SU-DHL-6 (cell line): ENCODE measurements at regions not wholly inside any gene's neighbourhood (a gene's known extent, or its start where the extent isn't known, plus 50 kb on each side); places are given as distances from the start of the nearest gene placed in this dataset.

Source experiments
- H2AFZ ChIP-seq: fragments of 200-600 bp; sonication (generic); 2 replicates; pipeline ENCODE4 v1.6.1; 2014; ENCODE audit warnings: low read depth, mild to moderate bottlenecking, moderate library complexity, mixed read lengths, antibody characterized with exemption, low read length; ENCODE audit not compliant: severe bottlenecking
- H3F3A ChIP-seq: fragments of 200-600 bp; shearing (Covaris generic); 2 replicates; pipeline ENCODE4 v1.6.0; 2016; ENCODE audit warnings: antibody characterized with exemption, mild to moderate bottlenecking; ENCODE audit not compliant: insufficient read depth
- H3K27ac ChIP-seq: fragments of 200-600 bp; sonication (generic); 2 replicates; pipeline ENCODE4 v1.5.1; 2016; ENCODE audit warnings: low read depth, mild to moderate bottlenecking, low read length, moderate library complexity, mixed read lengths
- H3K27me3 ChIP-seq: fragments of 200-600 bp; sonication (generic), shearing (Covaris generic); 2 replicates; pipeline ENCODE4 v1.6.0; 2014; ENCODE audit warnings: mild to moderate bottlenecking, low read length
- H3K36me3 ChIP-seq: fragments of 200-600 bp; sonication (generic); 2 replicates; pipeline ENCODE4 v1.6.1; 2014; ENCODE audit warnings: mild to moderate bottlenecking, low read length, mixed read lengths
- H3K4me2 ChIP-seq: fragments of 300-600, 200-600 bp; shearing (Covaris generic), sonication (generic); 2 replicates; pipeline ENCODE4 v1.6.0; 2014; ENCODE audit warnings: low read length, low read depth, mild to moderate bottlenecking; ENCODE audit not compliant: poor library complexity, severe bottlenecking
- H3K4me3 ChIP-seq: fragments of 200-600 bp; sonication (generic); 2 replicates; pipeline ENCODE4 v1.5.1; 2014; ENCODE audit warnings: antibody characterized with exemption, low read length, mild to moderate bottlenecking, mixed read lengths; ENCODE audit not compliant: insufficient read depth, poor library complexity, severe bottlenecking
- H3K79me2 ChIP-seq: fragments of 200-600 bp; sonication (generic); 2 replicates; pipeline ENCODE4 v1.6.1; 2014; ENCODE audit warnings: mild to moderate bottlenecking, low read length, moderate library complexity; ENCODE audit not compliant: insufficient read depth
- H3K9ac ChIP-seq: fragments of 200-600 bp; sonication (generic); 2 replicates; pipeline ENCODE4 v1.7.0; 2014; ENCODE audit warnings: mild to moderate bottlenecking, low read length
- H3K9me2 ChIP-seq: fragments of 200-600 bp; sonication (generic); replicated peaks from 2 replicates; pipeline ENCODE4 v1.6.1; 2014; ENCODE audit warnings: low read length; ENCODE audit not compliant: insufficient read depth
- H3K9me3 ChIP-seq: fragments of 200-600 bp; sonication (generic); 2 replicates; pipeline ENCODE4 v1.6.1; 2014; ENCODE audit warnings: low read length, mixed read lengths; ENCODE audit not compliant: insufficient read depth
- H4K20me1 ChIP-seq: fragments of 200-600 bp; sonication (generic); 2 replicates; pipeline ENCODE4 v1.6.1; 2014; ENCODE audit warnings: low read depth, mild to moderate bottlenecking, antibody characterized with exemption, low read length, moderate library complexity, mixed read lengths
- EZH2phosphoT487 ChIP-seq: fragments of 200-600 bp; sonication (generic), shearing (Covaris generic); conservative IDR thresholded peaks from 2 replicates; pipeline ENCODE4 v1.6.1; 2018; ENCODE audit warnings: mild to moderate bottlenecking, antibody characterized with exemption, low read length, moderate library complexity, mixed read lengths
- TF ChIP-seq, protein P1 (sequence below): fragments of 200-600 bp; sonication (generic); IDR thresholded peaks from one replicate; pipeline ENCODE4 v1.5.1; 2017; ENCODE audit warnings: antibody characterized with exemption, mild to moderate bottlenecking, low read length, moderate library complexity; ENCODE audit not compliant: insufficient read depth, poor library complexity, severe bottlenecking

DNA sequence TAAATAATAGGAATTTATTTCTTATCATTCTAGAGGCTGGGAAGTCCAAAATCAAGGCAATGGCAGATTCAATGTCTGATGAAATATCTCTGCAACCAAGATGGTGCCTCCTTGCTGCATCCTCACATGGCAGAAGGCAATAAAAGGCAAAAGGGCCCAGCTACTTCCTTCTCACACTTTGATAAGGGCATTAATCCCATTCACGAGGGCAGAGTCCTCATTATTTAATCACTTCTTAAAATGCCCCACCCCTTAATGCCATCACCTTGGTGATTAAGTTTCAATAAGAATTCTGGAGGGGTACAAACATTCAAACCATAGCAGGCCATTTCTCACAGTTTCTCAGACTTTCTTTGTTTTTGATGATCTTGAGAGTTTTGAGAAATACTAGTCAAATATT, 145.8 kb upstream of the TSHZ2 start:
- Histone ChIP-seq H3K36me3 (no peaks in the 10 kb centered on the region), H4K20me1 (no peaks in the 10 kb centered on the region), H3F3A (no peaks in the 10 kb centered on the region), H2AFZ (no peak overlapping the region), H3K4me2 (no peak overlapping the region), H3K27me3 (no peaks in the 10 kb centered on the region), H3K9me3 (no peaks in the 10 kb centered on the region), H3K27ac (no peak overlapping the region), H3K4me3 (no peak overlapping the region), H3K79me2 (no peaks in the 10 kb centered on the region), H3K9ac (no peak overlapping the region), H3K9me2 (no peaks in the 10 kb centered on the region)
- TF ChIP-seq EZH2phosphoT487, result no peak
- TF ChIP-seq, protein P1, sequence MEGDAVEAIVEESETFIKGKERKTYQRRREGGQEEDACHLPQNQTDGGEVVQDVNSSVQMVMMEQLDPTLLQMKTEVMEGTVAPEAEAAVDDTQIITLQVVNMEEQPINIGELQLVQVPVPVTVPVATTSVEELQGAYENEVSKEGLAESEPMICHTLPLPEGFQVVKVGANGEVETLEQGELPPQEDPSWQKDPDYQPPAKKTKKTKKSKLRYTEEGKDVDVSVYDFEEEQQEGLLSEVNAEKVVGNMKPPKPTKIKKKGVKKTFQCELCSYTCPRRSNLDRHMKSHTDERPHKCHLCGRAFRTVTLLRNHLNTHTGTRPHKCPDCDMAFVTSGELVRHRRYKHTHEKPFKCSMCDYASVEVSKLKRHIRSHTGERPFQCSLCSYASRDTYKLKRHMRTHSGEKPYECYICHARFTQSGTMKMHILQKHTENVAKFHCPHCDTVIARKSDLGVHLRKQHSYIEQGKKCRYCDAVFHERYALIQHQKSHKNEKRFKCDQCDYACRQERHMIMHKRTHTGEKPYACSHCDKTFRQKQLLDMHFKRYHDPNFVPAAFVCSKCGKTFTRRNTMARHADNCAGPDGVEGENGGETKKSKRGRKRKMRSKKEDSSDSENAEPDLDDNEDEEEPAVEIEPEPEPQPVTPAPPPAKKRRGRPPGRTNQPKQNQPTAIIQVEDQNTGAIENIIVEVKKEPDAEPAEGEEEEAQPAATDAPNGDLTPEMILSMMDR, result no peak

DNA sequence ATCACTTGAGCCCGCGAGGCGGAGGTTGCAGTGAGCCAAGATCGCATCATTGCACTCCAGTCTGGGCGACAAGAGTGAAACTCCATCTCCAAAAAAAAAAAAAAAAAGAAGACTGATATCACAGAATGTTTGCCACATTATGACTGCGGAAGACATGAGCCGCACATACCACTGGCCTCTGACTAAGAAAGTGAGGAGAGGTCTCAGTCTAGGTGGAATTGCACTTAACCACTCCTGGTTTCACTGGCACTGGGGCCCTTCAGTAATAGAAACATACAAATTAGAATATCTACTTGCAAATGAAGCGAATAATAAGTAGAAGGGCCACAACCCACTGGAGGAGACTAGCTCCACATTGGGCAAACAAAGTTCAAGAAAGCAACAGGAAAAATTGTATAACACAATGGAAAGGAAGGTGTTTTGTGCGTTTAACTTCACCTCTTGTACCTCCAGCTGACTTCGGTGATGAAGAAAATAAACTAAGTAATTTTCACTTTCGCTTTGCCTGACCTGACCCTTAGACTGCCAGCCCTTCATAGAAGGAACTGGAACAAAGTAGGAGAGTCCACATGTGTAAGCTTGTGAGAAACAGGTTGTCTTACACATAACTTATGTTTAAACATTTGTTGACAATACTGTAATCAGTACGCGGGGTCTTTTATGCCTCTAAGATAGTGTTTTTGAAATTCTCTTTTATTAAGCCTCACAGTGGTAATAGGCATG, 147.5 kb upstream of the TSHZ2 start:
- Histone ChIP-seq H3K27me3 (no peaks in the 10 kb centered on the region), H3K79me2 (no peaks in the 10 kb centered on the region), H3K27ac (no peak overlapping the region), H3K9ac (no peak overlapping the region), H3F3A (no peaks in the 10 kb centered on the region), H3K4me3 (no peak overlapping the region), H4K20me1 (no peaks in the 10 kb centered on the region), H3K9me2 (no peaks in the 10 kb centered on the region), H3K4me2 (no peak overlapping the region), H3K36me3 (no peaks in the 10 kb centered on the region), H2AFZ (no peak overlapping the region), H3K9me3 (no peaks in the 10 kb centered on the region)
- TF ChIP-seq, protein P1, result no peak

DNA sequence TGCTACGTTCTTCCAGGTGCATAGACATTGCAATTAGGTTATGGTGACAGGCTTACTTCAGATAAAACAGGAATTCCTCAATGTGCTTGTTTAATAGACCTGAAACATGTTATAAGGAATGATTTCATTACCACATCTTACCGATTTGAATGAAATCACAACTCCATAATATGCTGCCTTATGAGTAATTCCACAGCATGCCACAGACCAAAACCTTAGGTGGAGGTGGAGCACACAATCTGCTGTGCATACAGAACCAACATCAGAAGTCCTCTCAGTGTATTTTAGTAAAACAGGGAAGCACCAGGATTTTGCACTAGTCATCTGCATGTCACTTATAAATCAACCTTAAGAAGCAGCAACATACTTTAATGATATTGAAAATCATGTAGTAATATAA, 148.9 kb upstream of the TSHZ2 start:
- Histone ChIP-seq H3K4me3 (no peak overlapping the region), H3K4me2 (no peak overlapping the region), H4K20me1 (no peaks in the 10 kb centered on the region), H3K9me2 (no peaks in the 10 kb centered on the region), H3K79me2 (no peaks in the 10 kb centered on the region), H3K9ac (no peak overlapping the region), H3K36me3 (no peaks in the 10 kb centered on the region), H3K27ac (no peak overlapping the region), H2AFZ (no peak overlapping the region), H3K9me3 (no peaks in the 10 kb centered on the region), H3F3A (no peaks in the 10 kb centered on the region), H3K27me3 (no peaks in the 10 kb centered on the region)
- no peak for TF ChIP-seq EZH2phosphoT487
- TF ChIP-seq, protein P1, result no peak
